GM21723 (cell line): ENCODE measurements at regions not wholly inside any gene's neighbourhood (a gene's known extent, or its start where the extent isn't known, plus 50 kb on each side); places are given as distances from the start of the nearest gene placed in this dataset.

Experiments
- ATAC-seq: cut with Tn5 transposase; IDR thresholded peaks from one replicate; pipeline ENCODE4 v1.9.1; 2021; ENCODE audit warnings: mild to moderate bottlenecking, moderate library complexity; ENCODE audit not compliant: unreplicated experiment

DNA sequence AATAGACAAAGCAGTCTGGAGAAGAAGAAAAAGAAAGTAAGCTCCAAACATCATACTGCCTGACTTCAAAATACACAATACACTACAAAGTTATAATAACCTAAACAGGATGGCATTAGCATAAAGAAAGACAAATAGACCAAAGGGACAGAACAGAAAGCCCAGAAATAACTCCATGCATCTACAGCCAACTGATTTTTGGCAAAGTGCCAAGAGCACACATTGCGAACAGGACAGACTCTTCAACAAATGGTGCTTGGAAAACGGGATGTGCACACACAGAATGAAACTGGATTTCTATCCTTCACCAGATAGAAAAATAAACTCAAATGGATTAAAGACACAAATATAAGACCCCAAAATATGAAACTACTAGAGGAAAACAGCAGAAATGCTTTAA, 66.6 kb upstream of the SPATA31E1 start:
- no peak for ATAC-seq

DNA sequence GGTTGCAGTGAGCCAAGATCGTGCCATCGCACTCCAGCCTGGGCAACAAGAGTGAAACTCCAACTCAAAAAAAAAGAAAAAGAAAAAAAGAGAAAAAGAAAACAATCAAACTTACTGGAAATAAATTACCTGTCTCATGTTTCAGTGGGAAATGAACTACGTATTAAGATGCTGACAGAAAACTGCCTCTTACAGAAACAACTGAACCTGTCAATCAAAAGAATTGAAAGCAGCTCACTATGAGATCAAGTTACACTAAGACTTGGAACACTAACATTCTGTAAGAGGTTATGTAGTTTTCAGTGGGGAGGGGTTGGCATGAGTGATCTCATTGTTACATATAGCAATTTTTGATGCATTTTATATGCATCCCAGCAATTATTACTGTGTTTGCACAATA, 64.4 kb upstream of the SPATA31E1 start:
- no peak for ATAC-seq

DNA sequence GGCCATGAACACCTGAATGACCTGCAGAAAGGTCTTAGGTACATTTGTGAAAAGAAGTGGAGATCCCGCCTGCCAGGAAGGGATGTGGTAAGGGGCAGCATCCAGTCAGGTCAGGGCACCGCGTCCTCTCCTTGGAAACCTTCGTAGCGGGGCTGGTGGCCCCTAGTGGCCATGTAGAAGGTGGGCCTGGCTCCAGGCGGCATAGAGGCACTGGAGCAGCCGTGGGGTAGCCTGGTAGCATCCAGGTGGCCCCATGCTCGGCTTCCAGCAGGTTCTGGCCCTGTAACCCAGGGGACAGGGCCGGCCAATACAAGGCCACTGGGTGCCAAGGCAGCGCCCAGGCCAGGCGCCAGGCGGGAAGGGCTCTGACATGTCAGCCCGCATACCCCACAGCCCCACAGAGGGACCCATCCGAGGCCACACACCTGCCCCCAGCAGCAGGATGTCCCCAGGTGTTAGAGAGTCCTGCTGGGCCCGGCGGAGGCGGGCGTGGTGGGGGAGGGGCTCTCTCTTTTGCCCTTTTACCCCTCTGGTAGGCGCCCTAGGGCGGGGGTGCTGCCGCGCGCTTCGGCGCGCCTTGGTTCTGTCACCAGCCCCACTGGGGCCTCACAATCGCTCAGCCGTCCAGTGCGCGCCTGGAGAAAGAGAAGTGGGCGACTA, 58.3 kb upstream of the SPATA31E1 start:
- no peak for ATAC-seq

DNA sequence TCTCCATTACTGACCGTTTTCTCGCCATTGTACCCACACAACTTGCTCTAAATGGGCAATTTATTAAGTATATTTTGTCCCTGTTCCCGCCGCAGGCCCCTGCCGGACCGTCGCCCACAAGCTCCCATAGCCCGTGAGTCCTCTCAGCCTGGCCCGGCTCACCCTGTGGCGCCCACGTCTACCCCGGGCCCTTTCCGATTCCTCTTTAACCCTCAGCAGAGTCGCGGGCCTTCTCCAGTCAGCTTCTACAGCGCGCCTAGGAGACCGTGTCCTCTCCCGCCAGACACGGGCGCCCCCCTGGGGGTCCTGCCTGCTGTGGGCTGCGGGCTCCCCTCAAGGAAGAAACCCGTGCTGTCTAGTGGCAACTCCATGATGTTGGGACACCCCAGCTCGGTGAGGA, 57.8 kb upstream of the SPATA31E1 start:
- no peak for ATAC-seq

DNA sequence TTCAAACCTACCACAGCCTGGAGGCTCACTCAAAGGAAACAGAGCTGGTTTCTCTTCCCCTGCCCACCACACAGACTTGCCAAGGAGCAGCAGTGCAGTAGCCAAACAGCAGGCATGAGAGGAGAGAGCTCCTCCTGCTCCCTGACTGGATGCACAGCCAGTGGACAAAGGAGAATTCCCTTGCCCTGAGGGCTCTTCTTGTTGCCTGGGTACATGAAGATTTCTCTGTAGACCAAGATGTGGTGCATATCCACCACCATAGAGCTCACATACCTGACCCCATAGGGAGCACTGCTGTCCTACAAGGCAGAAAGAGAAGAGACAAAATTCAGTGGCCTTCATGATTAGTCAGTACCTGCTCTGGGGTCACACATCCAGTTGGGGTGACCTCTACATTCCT, 56.3 kb upstream of the SPATA31E1 start:
- ATAC-seq: no peak

DNA sequence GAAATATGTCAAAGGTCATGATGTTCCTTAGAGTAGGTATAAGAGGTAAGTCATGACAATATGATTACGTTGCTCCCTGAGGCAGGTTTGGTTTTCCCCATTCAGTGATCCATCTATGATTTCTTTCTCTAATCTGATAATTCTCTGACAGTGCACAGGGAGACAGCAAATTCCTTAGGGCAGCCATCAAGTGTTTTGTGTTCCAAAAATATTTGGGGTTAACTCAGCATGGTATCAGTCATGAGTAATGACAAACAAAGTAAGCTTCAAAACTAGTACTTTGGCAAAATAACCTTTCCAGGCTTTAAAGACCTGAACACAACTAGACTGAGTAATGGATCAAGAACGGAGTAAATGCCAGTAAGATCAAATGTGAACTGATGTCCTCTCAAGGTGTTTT, 55.3 kb upstream of the SPATA31E1 start:
- no peak for ATAC-seq

DNA sequence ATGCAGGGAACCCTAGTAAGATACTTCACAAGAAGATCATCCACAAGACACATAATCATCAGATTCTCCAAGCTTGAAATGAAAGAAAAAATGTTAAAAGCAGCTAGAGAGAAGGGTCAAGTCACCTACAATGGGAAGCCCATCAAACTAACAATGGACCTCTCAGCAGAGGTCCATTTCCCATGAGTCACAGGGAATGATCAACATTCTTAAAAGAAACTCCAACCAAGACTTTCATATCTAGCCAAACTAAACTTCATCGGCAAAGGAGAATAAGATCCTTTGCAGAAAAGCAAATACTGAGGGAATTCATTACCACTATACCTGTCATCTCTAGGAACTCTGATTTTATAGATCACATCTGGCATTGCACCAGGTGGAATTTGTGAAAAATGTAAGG, 52.9 kb upstream of the SPATA31E1 start:
- no peak for ATAC-seq

DNA sequence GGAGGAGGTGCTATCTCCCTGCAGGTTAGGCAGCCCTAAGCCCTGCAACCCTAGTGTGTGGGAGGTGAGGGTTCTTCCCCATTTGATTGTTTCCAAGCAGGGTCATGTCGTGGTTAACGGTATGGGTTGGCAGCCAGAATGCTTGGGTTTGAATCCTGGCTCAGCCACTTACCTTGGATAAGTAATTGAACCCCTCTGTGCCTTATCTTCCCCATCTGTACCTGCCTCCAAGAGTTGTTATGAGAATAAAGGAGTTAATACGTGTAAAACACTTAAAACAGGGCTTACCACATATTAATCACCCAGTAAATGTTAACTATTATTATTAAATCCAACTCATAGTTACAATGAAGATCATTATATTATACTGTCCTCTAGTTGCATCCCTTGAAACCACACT, 52.2 kb upstream of the SPATA31E1 start:
- ATAC-seq: no peak

DNA sequence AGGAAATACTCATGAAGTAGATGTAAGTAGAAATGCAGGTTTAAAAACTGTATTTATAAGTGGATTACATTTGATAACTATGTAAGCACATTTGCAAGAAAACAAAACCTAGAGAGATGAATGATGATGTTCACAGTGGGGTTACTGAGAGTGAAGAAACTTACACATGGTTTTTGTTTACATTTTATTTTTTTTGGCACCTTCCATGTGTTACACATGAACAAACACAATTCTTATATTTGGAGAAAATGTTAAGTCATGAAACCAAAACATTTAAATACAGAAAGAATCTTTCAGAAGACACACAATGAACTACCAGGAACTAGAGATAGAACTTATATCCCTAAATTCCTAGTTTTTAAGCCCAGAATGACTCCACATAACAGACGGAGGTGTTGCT, 51.5 kb upstream of the SPATA31E1 start:
- no peak for ATAC-seq
